NCI-H1092 treated with DMSO at 0.1 percent for 48 hours (cell line): ENCODE measurements at regions not wholly inside any gene's neighbourhood (a gene's known extent, or its start where the extent isn't known, plus 50 kb on each side); places are given as distances from the start of the nearest gene placed in this dataset.

Experiments used
- DNase-seq: peaks from one replicate; lab custom pipeline; 2025; lab: John Stamatoyannopoulos, UW

- no peak for DNase-seq
Measured at GRCh38 chr2:16152928-16153753, 212.8 kb downstream of the MYCN start.

DNA sequence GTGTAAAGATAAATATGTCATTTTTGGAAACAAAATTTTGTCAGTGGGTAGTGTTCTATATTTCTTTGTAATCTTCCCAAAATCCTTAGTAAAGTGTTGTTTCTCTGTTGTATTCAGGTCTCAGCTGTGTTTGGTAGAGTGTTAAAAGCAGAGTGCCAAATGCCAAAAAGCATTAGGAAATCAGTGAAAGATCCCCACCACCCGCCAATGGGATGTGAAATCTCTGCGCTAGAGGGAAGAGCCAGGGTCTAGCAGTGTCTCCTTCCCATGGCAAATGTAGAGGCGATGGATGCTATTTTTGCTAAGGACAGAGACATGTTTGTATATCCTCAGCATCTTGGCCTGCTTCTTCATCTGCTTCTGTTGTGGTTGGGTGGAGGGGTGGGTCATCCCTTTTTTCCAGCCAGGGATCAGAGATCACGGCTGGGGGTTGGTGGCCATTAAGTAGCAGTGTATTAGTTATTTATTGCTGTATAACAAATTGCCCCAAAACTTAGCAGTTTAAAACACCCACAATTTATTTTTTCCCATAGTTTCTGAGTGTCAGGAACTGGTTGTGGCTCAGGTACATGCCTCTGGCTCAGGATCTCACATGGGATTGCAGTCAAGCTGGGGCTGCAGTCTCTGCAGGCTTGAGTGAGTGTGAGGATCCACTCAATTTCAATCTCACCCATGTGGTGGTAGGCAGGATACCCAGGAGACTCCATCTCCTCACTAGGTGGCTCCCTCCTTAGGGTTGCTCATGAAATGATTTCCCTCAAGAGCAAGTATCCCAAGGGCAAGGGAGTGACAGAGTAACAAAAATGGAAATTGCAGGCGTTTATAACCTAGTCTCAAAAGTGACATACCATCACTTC is 211.9 kb downstream of the MYCN start:
- no peak for DNase-seq

GRCh38 chr2:16151651-16152050 is 211.3 kb downstream of the MYCN start:
- DNase-seq, result no peak

DNA sequence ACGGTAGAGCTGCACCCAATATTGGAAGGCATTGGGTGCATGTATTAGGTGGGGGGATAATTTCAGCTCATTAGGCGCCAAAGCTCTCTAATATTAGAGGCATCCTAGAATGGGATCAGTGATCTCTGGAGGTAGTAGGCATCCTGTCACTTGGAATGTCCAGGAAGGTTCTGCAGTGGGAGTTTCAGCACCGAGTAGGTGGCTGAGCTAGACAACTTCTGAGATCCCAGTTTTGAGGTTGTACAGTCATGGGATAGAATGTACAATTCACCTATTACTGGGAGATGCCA is 210.9 kb downstream of the MYCN start:
- DNase-seq, result no peak

- no peak for DNase-seq
Measured at GRCh38 chr2:16150456-16151280, 210.3 kb downstream of the MYCN start.

- DNase-seq, result no peak
Measured at GRCh38 chr2:16149349-16150243, 209.2 kb downstream of the MYCN start.

GRCh38 chr2:16148632-16149348 is 208.4 kb downstream of the MYCN start:
- DNase-seq, result no peak

GRCh38 chr2:16142383-16143361 is 202.3 kb downstream of the MYCN start:
- DNase-seq, result no peak

GRCh38 chr2:16141641-16141921 is 201.2 kb downstream of the MYCN start:
- DNase-seq, result no peak

- DNase-seq, result no peak
Measured at GRCh38 chr2:16140771-16141640, 200.7 kb downstream of the MYCN start.

DNA sequence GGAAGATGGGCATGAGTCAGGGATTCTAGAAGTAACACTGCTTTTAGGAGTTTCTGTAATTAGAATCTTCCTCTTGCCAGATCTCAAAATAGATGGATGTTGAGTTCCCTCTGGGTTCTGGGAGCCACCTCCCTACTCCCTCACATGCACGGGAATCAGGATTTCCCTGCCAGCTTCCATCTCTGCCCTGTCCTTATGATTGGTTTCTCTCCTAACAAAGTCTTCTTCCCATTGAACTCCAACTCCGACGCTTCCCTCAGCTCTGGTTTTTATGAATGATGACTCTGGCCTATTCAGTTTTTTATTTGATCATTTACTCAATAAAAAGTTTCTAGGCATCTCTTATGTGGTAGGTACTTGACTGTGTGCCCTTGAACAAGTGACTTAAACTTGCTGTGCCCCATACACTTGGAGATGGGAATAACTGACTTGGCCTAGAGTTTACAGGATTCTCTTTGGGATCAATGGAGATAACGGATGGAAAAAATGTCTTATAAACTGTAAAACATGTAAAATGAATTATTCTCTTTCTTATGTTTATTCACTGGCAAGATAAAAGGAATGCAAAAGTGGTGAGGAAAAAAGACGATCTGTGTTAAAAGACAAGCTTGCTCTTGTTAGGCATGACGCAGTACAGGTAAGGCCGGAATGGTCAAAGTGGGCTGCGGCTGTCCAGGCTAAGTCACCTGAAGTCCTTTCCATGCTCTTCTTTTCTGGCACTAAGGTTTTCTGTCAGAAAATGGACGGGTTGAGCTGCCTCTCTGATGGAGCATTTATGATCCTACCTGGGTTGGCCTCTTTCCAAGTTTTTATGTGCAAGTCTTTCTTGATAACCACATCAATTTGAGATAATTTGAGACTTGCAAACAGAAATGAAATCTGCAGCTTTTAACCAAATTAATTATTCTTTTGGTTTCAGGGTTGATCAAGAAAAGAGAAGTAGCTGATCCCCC is 199.6 kb downstream of the MYCN start:
- DNase-seq, result no peak

DNA sequence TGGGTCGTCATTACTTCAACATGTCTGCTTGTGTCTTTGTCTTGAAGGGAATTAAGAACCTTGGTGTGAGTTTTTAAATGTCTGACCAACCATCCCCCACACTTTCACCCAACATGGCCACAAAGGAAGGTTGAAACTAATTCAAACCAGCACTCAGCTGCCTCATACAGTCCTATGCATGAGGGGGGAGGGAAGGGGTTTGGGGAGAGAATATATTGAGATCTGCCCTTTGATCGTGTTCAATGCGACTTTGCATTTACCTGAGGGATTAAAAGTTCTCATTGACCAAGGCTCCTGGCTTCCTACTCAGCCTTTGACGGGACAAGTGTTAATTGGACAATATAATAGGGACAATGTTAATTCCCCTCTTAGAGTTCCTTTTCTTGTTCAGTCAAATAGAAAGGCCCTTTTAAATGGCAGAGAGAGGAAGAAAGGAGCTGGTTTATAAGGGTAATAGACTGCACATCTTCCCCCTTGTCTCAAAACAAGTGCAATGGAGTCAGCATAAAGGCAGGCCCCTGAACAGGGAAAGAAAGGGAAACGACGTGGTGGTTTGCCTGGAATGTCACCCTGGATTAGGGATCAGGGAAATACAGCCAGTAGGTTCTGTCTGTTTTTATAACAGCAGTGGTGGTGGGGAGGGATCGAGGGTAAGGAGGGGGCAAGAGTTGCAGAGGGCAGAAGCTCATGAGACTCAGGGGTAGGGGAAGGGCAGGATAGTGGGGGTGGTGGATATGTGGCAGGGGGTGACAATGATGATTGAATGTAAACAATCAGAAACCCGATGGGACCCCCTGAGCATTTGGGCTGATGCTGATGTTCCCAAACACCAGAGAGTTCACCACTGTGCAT is 198.7 kb downstream of the MYCN start:
- no peak for DNase-seq

DNA sequence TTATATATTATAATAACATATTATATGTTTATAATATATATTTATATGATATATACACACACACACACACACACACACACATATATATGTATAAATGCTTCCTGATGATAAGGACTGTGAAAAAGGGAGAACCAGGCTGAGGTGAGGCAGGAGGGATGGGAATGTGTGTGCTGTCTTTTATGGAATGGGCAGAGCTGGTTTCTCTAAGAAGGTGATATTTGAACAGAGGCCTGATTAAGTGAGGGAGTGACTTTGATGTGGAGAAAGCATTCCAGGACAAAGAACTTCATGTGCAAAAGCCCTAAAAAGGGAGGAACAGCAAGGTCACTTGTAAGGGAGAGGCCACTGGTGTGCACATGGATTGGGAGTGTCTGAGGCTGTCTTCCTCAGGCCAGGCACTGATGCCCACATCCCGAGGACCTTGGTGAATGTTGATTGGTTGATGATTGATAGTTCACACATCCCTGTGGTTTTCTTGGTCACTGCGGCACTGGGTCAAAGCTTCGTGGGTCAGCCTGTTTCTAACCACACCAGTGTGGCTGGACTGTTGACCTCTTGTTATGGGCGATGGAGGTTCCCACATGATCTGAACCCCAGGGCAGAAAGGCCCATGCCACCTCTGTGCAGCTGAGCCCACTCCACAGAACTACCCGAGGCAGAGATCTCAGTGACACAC is 196.9 kb downstream of the MYCN start:
- DNase-seq, result no peak

GRCh38 chr2:16136461-16137035 is 196.2 kb downstream of the MYCN start:
- no peak for DNase-seq

- no peak for DNase-seq
Measured at GRCh38 chr2:16135913-16136310, 195.6 kb downstream of the MYCN start.
